ENCODE measurements at regions not wholly inside any gene's neighbourhood (a gene's known extent, or its start where the extent isn't known, plus 50 kb on each side); places are given as distances from the start of the nearest gene placed in this dataset.

GRCh38 chr18:33517950-33518349 lies 60.1 kb upstream of the ASXL3 start:
- no peak for DNase-seq (ENCODE audit: low read depth)

GRCh38 chr18:33513027-33513426 lies 65.0 kb upstream of the ASXL3 start:
- no peak for DNase-seq (ENCODE audit: low read depth)

- no peak for DNase-seq (ENCODE audit: low read depth)
Measured at GRCh38 chr18:33507019-33507418, 66.5 kb upstream of the CCDC178 start.

GRCh38 chr18:33505798-33506197 lies 65.3 kb upstream of the CCDC178 start:
- DNase-seq (ENCODE audit: low read depth) = no peak

GRCh38 chr18:33505297-33505696 lies 64.8 kb upstream of the CCDC178 start:
- DNase-seq (ENCODE audit: low read depth) = no peak

GRCh38 chr18:33495278-33495677 lies 54.8 kb upstream of the CCDC178 start:
- peak; percentile 11 for DNase-seq (ENCODE audit: low read depth)

All from non-pigmented ciliary epithelial cell (primary cell).